G401.6 (cell line): ENCODE measurements at regions not wholly inside any gene's neighbourhood (a gene's known extent, or its start where the extent isn't known, plus 50 kb on each side); places are given as distances from the start of the nearest gene placed in this dataset.

Source experiments
- FAIRE-seq: peaks from 2 replicates; lab custom pipeline; 2012; peaks lifted over from hg19 to GRCh38; lab: Jason Lieb, UNC

GRCh38 chr18:78543201-78543725, 436.4 kb upstream of the SALL3 start:
- no peak for FAIRE-seq

- no peak for FAIRE-seq
Measured at GRCh38 chr18:78546281-78546680, 433.3 kb upstream of the SALL3 start.

GRCh38 chr18:78547817-78548216, 431.8 kb upstream of the SALL3 start:
- FAIRE-seq = no peak

- no peak for FAIRE-seq
Measured at GRCh38 chr18:78548261-78549058, 431.2 kb upstream of the SALL3 start.

- FAIRE-seq = no peak
Measured at GRCh38 chr18:78549971-78550370, 429.6 kb upstream of the SALL3 start.

- FAIRE-seq = no peak
Measured at GRCh38 chr18:78554944-78555608, 424.5 kb upstream of the SALL3 start.

- FAIRE-seq = no peak
Measured at GRCh38 chr18:78557371-78557770, 422.2 kb upstream of the SALL3 start.

- no peak for FAIRE-seq
Measured at GRCh38 chr18:78558101-78558810, 421.4 kb upstream of the SALL3 start.

GRCh38 chr18:78558948-78559347, 420.7 kb upstream of the SALL3 start:
- FAIRE-seq = no peak

- no peak for FAIRE-seq
Measured at GRCh38 chr18:78559584-78559983, 420.0 kb upstream of the SALL3 start.

- FAIRE-seq = no peak
Measured at GRCh38 chr18:78561757-78562510, 417.7 kb upstream of the SALL3 start.

- no peak for FAIRE-seq
Measured at GRCh38 chr18:78562531-78562961, 417.1 kb upstream of the SALL3 start.

- FAIRE-seq = no peak
Measured at GRCh38 chr18:78563110-78563509, 416.5 kb upstream of the SALL3 start.

GRCh38 chr18:78564030-78564429, 415.6 kb upstream of the SALL3 start:
- FAIRE-seq = no peak

GRCh38 chr18:78564518-78564917, 415.1 kb upstream of the SALL3 start:
- FAIRE-seq = no peak

- FAIRE-seq = no peak
Measured at GRCh38 chr18:78565240-78565639, 414.4 kb upstream of the SALL3 start.

GRCh38 chr18:78566065-78566464, 413.6 kb upstream of the SALL3 start:
- FAIRE-seq = no peak

GRCh38 chr18:78566720-78567119, 412.9 kb upstream of the SALL3 start:
- FAIRE-seq = no peak

GRCh38 chr18:78571063-78571785, 408.4 kb upstream of the SALL3 start:
- FAIRE-seq = no peak

- FAIRE-seq = no peak
Measured at GRCh38 chr18:78571831-78572347, 407.7 kb upstream of the SALL3 start.

GRCh38 chr18:78573773-78574172, 405.8 kb upstream of the SALL3 start:
- no peak for FAIRE-seq
